ENCODE measurements at regions not wholly inside any gene's neighbourhood (a gene's known extent, or its start where the extent isn't known, plus 50 kb on each side); places are given as distances from the start of the nearest gene placed in this dataset.

DNA sequence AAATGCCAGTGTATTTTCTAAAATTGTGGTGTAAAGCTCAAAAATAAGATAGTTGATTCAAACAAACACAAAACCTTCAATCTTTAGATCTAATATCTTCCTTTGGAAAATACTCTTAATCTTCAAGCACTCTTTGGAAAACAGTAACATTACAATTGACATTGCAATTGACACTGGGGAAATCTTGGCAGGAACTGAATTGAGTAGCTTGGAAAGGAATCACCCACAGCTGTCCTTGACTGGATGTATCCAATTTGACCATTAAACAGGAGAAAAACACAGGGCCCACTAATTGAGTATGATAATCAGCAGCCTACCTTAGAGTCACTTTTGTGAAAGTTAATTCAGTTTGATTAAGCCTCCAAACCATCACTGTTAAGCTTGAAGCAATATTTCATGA is 776.7 kb downstream of the DTWD2 start:
- TF ChIP-seq, protein P1, sequence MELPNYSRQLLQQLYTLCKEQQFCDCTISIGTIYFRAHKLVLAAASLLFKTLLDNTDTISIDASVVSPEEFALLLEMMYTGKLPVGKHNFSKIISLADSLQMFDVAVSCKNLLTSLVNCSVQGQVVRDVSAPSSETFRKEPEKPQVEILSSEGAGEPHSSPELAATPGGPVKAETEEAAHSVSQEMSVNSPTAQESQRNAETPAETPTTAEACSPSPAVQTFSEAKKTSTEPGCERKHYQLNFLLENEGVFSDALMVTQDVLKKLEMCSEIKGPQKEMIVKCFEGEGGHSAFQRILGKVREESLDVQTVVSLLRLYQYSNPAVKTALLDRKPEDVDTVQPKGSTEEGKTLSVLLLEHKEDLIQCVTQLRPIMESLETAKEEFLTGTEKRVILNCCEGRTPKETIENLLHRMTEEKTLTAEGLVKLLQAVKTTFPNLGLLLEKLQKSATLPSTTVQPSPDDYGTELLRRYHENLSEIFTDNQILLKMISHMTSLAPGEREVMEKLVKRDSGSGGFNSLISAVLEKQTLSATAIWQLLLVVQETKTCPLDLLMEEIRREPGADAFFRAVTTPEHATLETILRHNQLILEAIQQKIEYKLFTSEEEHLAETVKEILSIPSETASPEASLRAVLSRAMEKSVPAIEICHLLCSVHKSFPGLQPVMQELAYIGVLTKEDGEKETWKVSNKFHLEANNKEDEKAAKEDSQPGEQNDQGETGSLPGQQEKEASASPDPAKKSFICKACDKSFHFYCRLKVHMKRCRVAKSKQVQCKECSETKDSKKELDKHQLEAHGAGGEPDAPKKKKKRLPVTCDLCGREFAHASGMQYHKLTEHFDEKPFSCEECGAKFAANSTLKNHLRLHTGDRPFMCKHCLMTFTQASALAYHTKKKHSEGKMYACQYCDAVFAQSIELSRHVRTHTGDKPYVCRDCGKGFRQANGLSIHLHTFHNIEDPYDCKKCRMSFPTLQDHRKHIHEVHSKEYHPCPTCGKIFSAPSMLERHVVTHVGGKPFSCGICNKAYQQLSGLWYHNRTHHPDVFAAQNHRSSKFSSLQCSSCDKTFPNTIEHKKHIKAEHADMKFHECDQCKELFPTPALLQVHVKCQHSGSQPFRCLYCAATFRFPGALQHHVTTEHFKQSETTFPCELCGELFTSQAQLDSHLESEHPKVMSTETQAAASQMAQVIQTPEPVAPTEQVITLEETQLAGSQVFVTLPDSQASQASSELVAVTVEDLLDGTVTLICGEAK (IDR thresholded peaks at IDR 0.05; ENCODE audit: borderline replicate concordance) = no peak
- TF ChIP-seq, protein P2, sequence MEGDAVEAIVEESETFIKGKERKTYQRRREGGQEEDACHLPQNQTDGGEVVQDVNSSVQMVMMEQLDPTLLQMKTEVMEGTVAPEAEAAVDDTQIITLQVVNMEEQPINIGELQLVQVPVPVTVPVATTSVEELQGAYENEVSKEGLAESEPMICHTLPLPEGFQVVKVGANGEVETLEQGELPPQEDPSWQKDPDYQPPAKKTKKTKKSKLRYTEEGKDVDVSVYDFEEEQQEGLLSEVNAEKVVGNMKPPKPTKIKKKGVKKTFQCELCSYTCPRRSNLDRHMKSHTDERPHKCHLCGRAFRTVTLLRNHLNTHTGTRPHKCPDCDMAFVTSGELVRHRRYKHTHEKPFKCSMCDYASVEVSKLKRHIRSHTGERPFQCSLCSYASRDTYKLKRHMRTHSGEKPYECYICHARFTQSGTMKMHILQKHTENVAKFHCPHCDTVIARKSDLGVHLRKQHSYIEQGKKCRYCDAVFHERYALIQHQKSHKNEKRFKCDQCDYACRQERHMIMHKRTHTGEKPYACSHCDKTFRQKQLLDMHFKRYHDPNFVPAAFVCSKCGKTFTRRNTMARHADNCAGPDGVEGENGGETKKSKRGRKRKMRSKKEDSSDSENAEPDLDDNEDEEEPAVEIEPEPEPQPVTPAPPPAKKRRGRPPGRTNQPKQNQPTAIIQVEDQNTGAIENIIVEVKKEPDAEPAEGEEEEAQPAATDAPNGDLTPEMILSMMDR (IDR thresholded peaks at IDR 0.05 in 2 of 3, conservative IDR thresholded peaks at IDR 0.05 in 1 of 3; ENCODE audit: control insufficient read depth in 2 of 3, extremely low read depth in 1 of 3, insufficient read depth in 1 of 3, low read depth in 3 of 3, low read length in 3 of 3) = no peak
- TF ChIP-seq HCFC1 (IDR thresholded peaks at IDR 0.05; ENCODE audit: low read length) = no peak
- TF ChIP-seq YY1 (IDR thresholded peaks at IDR 0.05; ENCODE audit: low read depth, low read length) = no peak
- TF ChIP-seq, protein P3, sequence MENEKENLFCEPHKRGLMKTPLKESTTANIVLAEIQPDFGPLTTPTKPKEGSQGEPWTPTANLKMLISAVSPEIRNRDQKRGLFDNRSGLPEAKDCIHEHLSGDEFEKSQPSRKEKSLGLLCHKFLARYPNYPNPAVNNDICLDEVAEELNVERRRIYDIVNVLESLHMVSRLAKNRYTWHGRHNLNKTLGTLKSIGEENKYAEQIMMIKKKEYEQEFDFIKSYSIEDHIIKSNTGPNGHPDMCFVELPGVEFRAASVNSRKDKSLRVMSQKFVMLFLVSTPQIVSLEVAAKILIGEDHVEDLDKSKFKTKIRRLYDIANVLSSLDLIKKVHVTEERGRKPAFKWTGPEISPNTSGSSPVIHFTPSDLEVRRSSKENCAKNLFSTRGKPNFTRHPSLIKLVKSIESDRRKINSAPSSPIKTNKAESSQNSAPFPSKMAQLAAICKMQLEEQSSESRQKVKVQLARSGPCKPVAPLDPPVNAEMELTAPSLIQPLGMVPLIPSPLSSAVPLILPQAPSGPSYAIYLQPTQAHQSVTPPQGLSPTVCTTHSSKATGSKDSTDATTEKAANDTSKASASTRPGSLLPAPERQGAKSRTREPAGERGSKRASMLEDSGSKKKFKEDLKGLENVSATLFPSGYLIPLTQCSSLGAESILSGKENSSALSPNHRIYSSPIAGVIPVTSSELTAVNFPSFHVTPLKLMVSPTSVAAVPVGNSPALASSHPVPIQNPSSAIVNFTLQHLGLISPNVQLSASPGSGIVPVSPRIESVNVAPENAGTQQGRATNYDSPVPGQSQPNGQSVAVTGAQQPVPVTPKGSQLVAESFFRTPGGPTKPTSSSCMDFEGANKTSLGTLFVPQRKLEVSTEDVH (IDR thresholded peaks at IDR 0.05; ENCODE audit: low read depth, partially characterized antibody) = no peak
- TF ChIP-seq PAX8 (IDR thresholded peaks at IDR 0.05) = no peak
- TF ChIP-seq, protein P4, sequence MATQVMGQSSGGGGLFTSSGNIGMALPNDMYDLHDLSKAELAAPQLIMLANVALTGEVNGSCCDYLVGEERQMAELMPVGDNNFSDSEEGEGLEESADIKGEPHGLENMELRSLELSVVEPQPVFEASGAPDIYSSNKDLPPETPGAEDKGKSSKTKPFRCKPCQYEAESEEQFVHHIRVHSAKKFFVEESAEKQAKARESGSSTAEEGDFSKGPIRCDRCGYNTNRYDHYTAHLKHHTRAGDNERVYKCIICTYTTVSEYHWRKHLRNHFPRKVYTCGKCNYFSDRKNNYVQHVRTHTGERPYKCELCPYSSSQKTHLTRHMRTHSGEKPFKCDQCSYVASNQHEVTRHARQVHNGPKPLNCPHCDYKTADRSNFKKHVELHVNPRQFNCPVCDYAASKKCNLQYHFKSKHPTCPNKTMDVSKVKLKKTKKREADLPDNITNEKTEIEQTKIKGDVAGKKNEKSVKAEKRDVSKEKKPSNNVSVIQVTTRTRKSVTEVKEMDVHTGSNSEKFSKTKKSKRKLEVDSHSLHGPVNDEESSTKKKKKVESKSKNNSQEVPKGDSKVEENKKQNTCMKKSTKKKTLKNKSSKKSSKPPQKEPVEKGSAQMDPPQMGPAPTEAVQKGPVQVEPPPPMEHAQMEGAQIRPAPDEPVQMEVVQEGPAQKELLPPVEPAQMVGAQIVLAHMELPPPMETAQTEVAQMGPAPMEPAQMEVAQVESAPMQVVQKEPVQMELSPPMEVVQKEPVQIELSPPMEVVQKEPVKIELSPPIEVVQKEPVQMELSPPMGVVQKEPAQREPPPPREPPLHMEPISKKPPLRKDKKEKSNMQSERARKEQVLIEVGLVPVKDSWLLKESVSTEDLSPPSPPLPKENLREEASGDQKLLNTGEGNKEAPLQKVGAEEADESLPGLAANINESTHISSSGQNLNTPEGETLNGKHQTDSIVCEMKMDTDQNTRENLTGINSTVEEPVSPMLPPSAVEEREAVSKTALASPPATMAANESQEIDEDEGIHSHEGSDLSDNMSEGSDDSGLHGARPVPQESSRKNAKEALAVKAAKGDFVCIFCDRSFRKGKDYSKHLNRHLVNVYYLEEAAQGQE (IDR thresholded peaks at IDR 0.05; ENCODE audit: low read depth, low read length) = no peak
- TF ChIP-seq, protein P5, sequence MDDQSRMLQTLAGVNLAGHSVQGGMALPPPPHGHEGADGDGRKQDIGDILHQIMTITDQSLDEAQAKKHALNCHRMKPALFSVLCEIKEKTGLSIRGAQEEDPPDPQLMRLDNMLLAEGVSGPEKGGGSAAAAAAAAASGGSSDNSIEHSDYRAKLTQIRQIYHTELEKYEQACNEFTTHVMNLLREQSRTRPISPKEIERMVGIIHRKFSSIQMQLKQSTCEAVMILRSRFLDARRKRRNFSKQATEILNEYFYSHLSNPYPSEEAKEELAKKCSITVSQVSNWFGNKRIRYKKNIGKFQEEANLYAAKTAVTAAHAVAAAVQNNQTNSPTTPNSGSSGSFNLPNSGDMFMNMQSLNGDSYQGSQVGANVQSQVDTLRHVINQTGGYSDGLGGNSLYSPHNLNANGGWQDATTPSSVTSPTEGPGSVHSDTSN (IDR thresholded peaks at IDR 0.05; ENCODE audit: insufficient replicate concordance, low read depth, low read length) = no peak
- no peak for TF ChIP-seq POLR2A (IDR thresholded peaks at IDR 0.05; ENCODE audit: low read depth, low read length)

Measured in GM12878 (cell line).